WTC11 (cell line): ENCODE measurements at regions not wholly inside any gene's neighbourhood (a gene's known extent, or its start where the extent isn't known, plus 50 kb on each side); places are given as distances from the start of the nearest gene placed in this dataset.

Experiments used
- ATAC-seq: fragments of 200-7000 bp; cut with Tn5 transposase; 2 replicates; pipeline ENCODE4 v1.10.0; 2021; ENCODE audit warnings: mild to moderate bottlenecking, moderate library complexity
- CTCF ChIA-PET: fragments of 300-600 bp; sonication (Branson Sonifier 250); formaldehyde crosslinking; loops from one replicate; lab custom pipeline; 2021; ENCODE audit warnings: antibody characterized with exemption; lab: Charles Lee
- POLR2A ChIA-PET: fragments of 350-600 bp; sonication (Branson Sonifier 250); formaldehyde crosslinking; loops from one replicate; lab custom pipeline; 2021; ENCODE audit warnings: antibody characterized with exemption; lab: Charles Lee
- DNase-seq: peaks from one replicate; pipeline ENCODE4 v3.0.0; 2021; ENCODE audit warnings: low spot score
- H3K27ac Mint-ChIP-seq: 2 replicates; pipeline ENCODE4 v1.8.0; 2021; ENCODE audit warnings: mixed read lengths
- H3K27me3 Mint-ChIP-seq: 2 replicates; pipeline ENCODE4 v1.8.0; 2021; ENCODE audit warnings: low read depth, mild to moderate bottlenecking, moderate library complexity, mixed read lengths
- H3K36me3 Mint-ChIP-seq: 2 replicates; pipeline ENCODE4 v1.8.0; 2021; ENCODE audit warnings: mixed read lengths
- H3K4me1 Mint-ChIP-seq: 2 replicates; pipeline ENCODE4 v1.8.0; 2022; ENCODE audit warnings: mixed read lengths
- H3K4me3 Mint-ChIP-seq: 2 replicates; pipeline ENCODE4 v1.8.0; 2021; ENCODE audit warnings: mild to moderate bottlenecking, moderate library complexity, mixed read lengths
- H3K9me3 Mint-ChIP-seq: 2 replicates; pipeline ENCODE4 v1.8.0; 2021; ENCODE audit warnings: mixed read lengths
- ATF1 ChIP-seq: sonication (generic); formaldehyde crosslinking; IDR thresholded peaks from 2 replicates; pipeline ENCODE4 v1.8.1; 2023; ENCODE audit warnings: mild to moderate bottlenecking, moderate library complexity, missing genetic modification reagents
- ATF6 ChIP-seq: sonication (generic); formaldehyde crosslinking; IDR thresholded peaks from 2 replicates; pipeline ENCODE4 v1.8.1; 2023; ENCODE audit warnings: mild to moderate bottlenecking, missing genetic modification reagents
- CBFB ChIP-seq: sonication (generic); formaldehyde crosslinking; IDR thresholded peaks from 2 replicates; pipeline ENCODE4 v1.8.1; 2022; ENCODE audit warnings: mild to moderate bottlenecking, low read depth, missing genetic modification reagents
- CDX4 ChIP-seq: fragments of 250-450 bp; sonication (Bioruptor Pico); IDR thresholded peaks from 2 replicates; pipeline ENCODE4 v1.9.0; 2021; ENCODE audit warnings: moderate library complexity, mild to moderate bottlenecking, inconsistent platforms, borderline replicate concordance
- CREM ChIP-seq: sonication (generic); formaldehyde crosslinking; IDR thresholded peaks from 2 replicates; pipeline ENCODE4 v1.8.1; 2022; ENCODE audit warnings: mild to moderate bottlenecking, missing genetic modification reagents, moderate library complexity
- ELF4 ChIP-seq: sonication (generic); formaldehyde crosslinking; IDR thresholded peaks from 2 replicates; pipeline ENCODE4 v1.8.1; 2022; ENCODE audit warnings: low read depth, mild to moderate bottlenecking, moderate library complexity, missing genetic modification reagents
- ESRRA ChIP-seq: sonication (generic); formaldehyde crosslinking; IDR thresholded peaks from 2 replicates; pipeline ENCODE4 v1.8.1; 2022; ENCODE audit warnings: mild to moderate bottlenecking, missing genetic modification reagents, borderline replicate concordance
- IRF2 ChIP-seq: sonication (generic); formaldehyde crosslinking; IDR thresholded peaks from 2 replicates; pipeline ENCODE4 v1.8.0; 2022; ENCODE audit warnings: low read depth, missing genetic modification reagents, borderline replicate concordance
- NFATC4 ChIP-seq: fragments of 250-450 bp; sonication (Bioruptor Pico); IDR thresholded peaks from 2 replicates; pipeline ENCODE4 v1.9.0; 2021; ENCODE audit warnings: mild to moderate bottlenecking
- NFYB ChIP-seq: sonication (generic); formaldehyde crosslinking; conservative IDR thresholded peaks from 2 replicates; pipeline ENCODE4 v1.8.0; 2022; ENCODE audit warnings: low read depth, missing genetic modification reagents
- SOX15 ChIP-seq: fragments of 250-450 bp; sonication (Bioruptor Pico); IDR thresholded peaks from 2 replicates; pipeline ENCODE4 v1.9.0; 2021; ENCODE audit warnings: mild to moderate bottlenecking
- TEAD4 ChIP-seq: sonication (generic); formaldehyde crosslinking; IDR thresholded peaks from 2 replicates; pipeline ENCODE4 v1.8.0; 2022; ENCODE audit warnings: mild to moderate bottlenecking, missing genetic modification reagents
- ZBTB21 ChIP-seq: sonication (generic); formaldehyde crosslinking; IDR thresholded peaks from 2 replicates; pipeline ENCODE4 v1.8.1; 2023; ENCODE audit warnings: mild to moderate bottlenecking, missing genetic modification reagents, borderline replicate concordance
- ZNF138 ChIP-seq: sonication (generic); formaldehyde crosslinking; conservative IDR thresholded peaks from 2 replicates; pipeline ENCODE4 v1.8.1; 2022; ENCODE audit warnings: mild to moderate bottlenecking, moderate library complexity, missing genetic modification reagents
- ZNF219 ChIP-seq: sonication (generic); formaldehyde crosslinking; IDR thresholded peaks from 2 replicates; pipeline ENCODE4 v1.8.0; 2023; ENCODE audit warnings: missing genetic modification reagents, mild to moderate bottlenecking, borderline replicate concordance
- ZNF232 ChIP-seq: sonication (generic); formaldehyde crosslinking; IDR thresholded peaks from 2 replicates; pipeline ENCODE4 v1.8.0; 2022; ENCODE audit warnings: mild to moderate bottlenecking, missing genetic modification reagents
- ZNF263 ChIP-seq: sonication (generic); formaldehyde crosslinking; IDR thresholded peaks from 2 replicates; pipeline ENCODE4 v1.8.1; 2022; ENCODE audit warnings: low read depth, mild to moderate bottlenecking, moderate library complexity, missing genetic modification reagents
- ZNF317 ChIP-seq: sonication (generic); formaldehyde crosslinking; IDR thresholded peaks from 2 replicates; pipeline ENCODE4 v1.8.1; 2023; ENCODE audit warnings: low read depth, mild to moderate bottlenecking, moderate library complexity, missing genetic modification reagents, borderline replicate concordance
- ZNF396 ChIP-seq: fragments of 250-450 bp; sonication (Bioruptor Pico); IDR thresholded peaks from 2 replicates; pipeline ENCODE4 v1.8.0; 2021; ENCODE audit warnings: mild to moderate bottlenecking, moderate library complexity, borderline replicate concordance
- ZNF532 ChIP-seq: fragments of 250-450 bp; sonication (Bioruptor Pico); IDR thresholded peaks from 2 replicates; pipeline ENCODE4 v1.9.0; 2021; ENCODE audit warnings: mild to moderate bottlenecking, borderline replicate concordance
- TF ChIP-seq, protein P1 (sequence below): sonication (generic); formaldehyde crosslinking; IDR thresholded peaks from 2 replicates; pipeline ENCODE4 v1.8.0; 2022; ENCODE audit warnings: mild to moderate bottlenecking, missing genetic modification reagents
- TF ChIP-seq, protein P2 (sequence below): fragments of 250-450 bp; sonication (Bioruptor Pico); IDR thresholded peaks from 2 replicates; pipeline ENCODE4 v1.8.0; 2021; ENCODE audit warnings: mild to moderate bottlenecking

GRCh38 chr12:98419081-98419794, 96.2 kb upstream of the TMPO start:
- no peak for DNase-seq
- POLR2A ChIA-PET, result no interaction called here
- no peak overlapping the region for H3K4me3 Mint-ChIP-seq
- no peaks in the 10 kb centered on the region for H3K36me3 Mint-ChIP-seq
- ATAC-seq, result no peak
- no peaks in the 10 kb centered on the region for H3K27me3 Mint-ChIP-seq
- H3K4me1 Mint-ChIP-seq, result peaks cover 25% of the 10 kb centered on the region
- CTCF ChIA-PET, result interaction anchor here (0.6 to 1.9 kb wide), 5 partner anchors 22 to 192 kb away, joined by 4 to 8 read pairs (median 4); no protein-coding TSS in a partner anchor
- peaks cover 4% of the 10 kb centered on the region for H3K9me3 Mint-ChIP-seq
- H3K27ac Mint-ChIP-seq, result no peak overlapping the region
- TF ChIP-seq, protein P1, sequence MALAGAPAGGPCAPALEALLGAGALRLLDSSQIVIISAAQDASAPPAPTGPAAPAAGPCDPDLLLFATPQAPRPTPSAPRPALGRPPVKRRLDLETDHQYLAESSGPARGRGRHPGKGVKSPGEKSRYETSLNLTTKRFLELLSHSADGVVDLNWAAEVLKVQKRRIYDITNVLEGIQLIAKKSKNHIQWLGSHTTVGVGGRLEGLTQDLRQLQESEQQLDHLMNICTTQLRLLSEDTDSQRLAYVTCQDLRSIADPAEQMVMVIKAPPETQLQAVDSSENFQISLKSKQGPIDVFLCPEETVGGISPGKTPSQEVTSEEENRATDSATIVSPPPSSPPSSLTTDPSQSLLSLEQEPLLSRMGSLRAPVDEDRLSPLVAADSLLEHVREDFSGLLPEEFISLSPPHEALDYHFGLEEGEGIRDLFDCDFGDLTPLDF (CRISPR knock-in tag), result no peak

DNA sequence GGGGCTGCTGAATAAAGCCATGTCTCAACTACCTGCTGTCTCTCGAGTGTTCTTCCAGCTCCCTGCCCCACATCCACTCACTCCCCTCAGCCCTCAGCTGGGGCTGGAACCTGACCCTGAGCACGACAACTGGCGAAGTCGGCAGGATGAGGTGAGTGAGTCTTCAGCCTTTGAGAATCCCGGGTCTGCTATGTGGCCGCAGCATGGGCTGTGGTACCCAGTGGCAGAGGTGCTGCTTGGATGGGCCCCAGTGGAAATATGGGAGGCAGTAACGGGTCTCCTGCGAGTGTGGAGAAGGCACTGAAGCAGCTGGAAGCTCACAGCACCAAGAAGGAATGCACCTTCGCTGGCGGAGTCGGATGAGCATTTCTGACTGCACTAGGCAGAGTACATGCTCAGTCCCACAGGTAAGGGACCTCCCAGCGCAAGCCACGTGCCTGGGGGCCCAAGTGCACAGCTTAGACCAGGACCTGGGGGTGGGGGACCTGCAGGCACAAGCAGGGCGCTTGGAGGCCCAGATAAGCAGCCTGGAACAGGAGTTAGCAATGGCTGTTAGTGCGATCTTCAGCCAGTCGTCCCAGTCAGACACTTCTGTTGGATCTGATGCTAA, 95.5 kb upstream of the TMPO start:
- CTCF ChIA-PET, result interaction anchor here (0.6 to 1.9 kb wide), 2 partner anchors 28 to 97 kb away, joined by 4 to 5 read pairs; no protein-coding TSS in a partner anchor

GRCh38 chr12:98420461-98420860, 94.9 kb upstream of the TMPO start:
- POLR2A ChIA-PET, result interaction anchor here (0.5 kb wide), 1 partner anchor 50 kb away, joined by 3 read pairs; no protein-coding TSS in a partner anchor
- ATAC-seq (no peak), DNase-seq (no peak)
- CTCF ChIA-PET, result no interaction called here
- Mint-ChIP-seq H3K27ac (no peak overlapping the region), H3K27me3 (no peaks in the 10 kb centered on the region), H3K4me3 (no peak overlapping the region), H3K9me3 (no peaks in the 10 kb centered on the region), H3K4me1 (peaks cover 25% of the 10 kb centered on the region), H3K36me3 (no peaks in the 10 kb centered on the region)
- TF ChIP-seq CDX4 (CRISPR knock-in tag), result no peak
- no peak for TF ChIP-seq TEAD4 (CRISPR knock-in tag)
- TF ChIP-seq NFATC4 (CRISPR knock-in tag), result no peak
- no peak for TF ChIP-seq ZNF138 (CRISPR knock-in tag)
- no peak for TF ChIP-seq SOX15 (CRISPR knock-in tag)
- no peak for TF ChIP-seq ZNF317 (CRISPR knock-in tag)
- TF ChIP-seq ZNF232, result no peak
- TF ChIP-seq ZNF532, result no peak
- TF ChIP-seq, protein P2, sequence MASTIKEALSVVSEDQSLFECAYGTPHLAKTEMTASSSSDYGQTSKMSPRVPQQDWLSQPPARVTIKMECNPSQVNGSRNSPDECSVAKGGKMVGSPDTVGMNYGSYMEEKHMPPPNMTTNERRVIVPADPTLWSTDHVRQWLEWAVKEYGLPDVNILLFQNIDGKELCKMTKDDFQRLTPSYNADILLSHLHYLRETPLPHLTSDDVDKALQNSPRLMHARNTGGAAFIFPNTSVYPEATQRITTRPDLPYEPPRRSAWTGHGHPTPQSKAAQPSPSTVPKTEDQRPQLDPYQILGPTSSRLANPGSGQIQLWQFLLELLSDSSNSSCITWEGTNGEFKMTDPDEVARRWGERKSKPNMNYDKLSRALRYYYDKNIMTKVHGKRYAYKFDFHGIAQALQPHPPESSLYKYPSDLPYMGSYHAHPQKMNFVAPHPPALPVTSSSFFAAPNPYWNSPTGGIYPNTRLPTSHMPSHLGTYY (CRISPR knock-in tag), result no peak
- no peak for TF ChIP-seq CREM (CRISPR knock-in tag)
- no peak for TF ChIP-seq IRF2 (CRISPR knock-in tag)
- TF ChIP-seq ZBTB21 (CRISPR knock-in tag), result no peak
- no peak for TF ChIP-seq ZNF219 (CRISPR knock-in tag)
- TF ChIP-seq NFYB (CRISPR knock-in tag), result no peak
- TF ChIP-seq ZNF263 (CRISPR knock-in tag), result no peak
- no peak for TF ChIP-seq ELF4
- no peak for TF ChIP-seq ZNF396
- TF ChIP-seq ATF6 (CRISPR knock-in tag), result no peak
- no peak for TF ChIP-seq CBFB (CRISPR knock-in tag)
- no peak for TF ChIP-seq ATF1 (CRISPR knock-in tag)

More for the DNA sequence above, 95.5 kb upstream of the TMPO start:
- ATAC-seq (no peak), DNase-seq (no peak)
- no peaks in the 10 kb centered on the region for H3K36me3 Mint-ChIP-seq
- POLR2A ChIA-PET, result interaction anchor here (0.5 kb wide), 1 partner anchor 49 kb away, joined by 3 read pairs; no protein-coding TSS in a partner anchor
- TF ChIP-seq ESRRA, result no peak
- TF ChIP-seq, all 79 proteins: peak for 0
- Mint-ChIP-seq H3K9me3 (no peaks in the 10 kb centered on the region), H3K27ac (no peak overlapping the region), H3K4me1 (peaks cover 25% of the 10 kb centered on the region), H3K27me3 (no peaks in the 10 kb centered on the region), H3K4me3 (no peak overlapping the region)
